NCI-H187 treated with DMSO at 0.1 percent for 48 hours (cell line): ENCODE measurements at regions not wholly inside any gene's neighbourhood (a gene's known extent, or its start where the extent isn't known, plus 50 kb on each side); places are given as distances from the start of the nearest gene placed in this dataset.
"Not testable (repeated sequence)": the region's sequence is repeated elsewhere in the genome, so short reads cannot be mapped to it uniquely, and the experiment has no call there.

Source experiments
- DNase-seq: peaks from one replicate; lab custom pipeline; 2025; lab: John Stamatoyannopoulos, UW

DNA sequence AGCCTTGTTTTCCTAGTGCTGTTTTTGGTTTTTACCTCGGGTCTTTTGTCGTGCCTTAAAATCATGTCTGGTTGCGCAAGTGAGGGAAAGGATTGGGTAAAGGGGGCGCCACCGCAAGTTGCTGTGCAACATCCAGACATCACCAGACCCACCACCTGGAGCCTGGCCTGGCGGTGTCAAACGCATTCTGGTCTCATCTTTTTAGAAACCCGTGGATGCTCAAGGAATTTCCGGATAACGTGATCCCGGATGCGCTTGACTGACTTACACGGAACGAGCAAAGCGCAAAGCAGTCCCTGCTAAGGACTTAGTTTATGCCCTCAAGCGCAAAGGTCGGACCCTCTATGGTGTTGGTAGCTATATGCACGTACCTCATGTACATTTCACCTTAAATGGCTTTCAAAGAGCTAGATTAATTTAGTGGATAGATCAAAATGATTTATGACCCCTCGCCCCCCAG is 105.2 kb downstream of the OR2B2 start:
- DNase-seq, result no peak

DNA sequence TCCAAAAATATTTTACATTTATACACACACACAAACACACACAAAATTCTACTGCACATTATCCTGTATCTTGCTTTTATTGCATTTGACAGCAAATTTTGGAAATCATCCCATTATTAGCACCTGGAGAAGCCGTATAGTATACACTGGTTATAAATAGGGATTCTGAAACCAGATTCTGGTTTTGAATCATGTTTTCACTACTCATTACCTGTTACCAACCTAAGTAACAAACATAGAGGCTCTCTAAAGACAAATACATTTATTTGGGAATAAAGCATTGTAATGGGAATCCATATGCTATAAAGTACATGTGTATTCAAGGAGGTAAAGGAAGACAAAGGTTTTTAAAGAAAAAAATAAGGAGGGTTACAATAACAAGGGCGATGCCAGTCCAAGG is 106.8 kb downstream of the OR2B2 start:
- DNase-seq, result no peak

DNA sequence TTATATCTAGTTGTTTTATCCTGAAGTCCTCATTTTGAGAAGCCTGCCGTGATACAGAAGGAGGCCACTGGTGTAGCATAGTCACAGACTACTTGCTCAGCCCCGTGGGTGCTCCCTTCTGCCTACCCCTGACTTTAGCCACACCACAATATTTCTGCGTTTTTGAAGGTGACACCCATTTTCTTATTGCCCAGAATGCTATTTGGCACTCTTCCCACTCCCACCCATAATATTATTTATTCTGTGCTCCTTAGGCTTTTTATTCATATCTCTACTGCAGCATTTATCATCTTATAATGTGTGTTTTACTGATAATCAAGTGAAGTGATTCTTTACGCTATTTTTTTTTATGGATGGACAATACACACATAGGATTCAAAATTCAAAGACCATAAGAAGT is 107.3 kb downstream of the OR2B2 start:
- no peak for DNase-seq

DNA sequence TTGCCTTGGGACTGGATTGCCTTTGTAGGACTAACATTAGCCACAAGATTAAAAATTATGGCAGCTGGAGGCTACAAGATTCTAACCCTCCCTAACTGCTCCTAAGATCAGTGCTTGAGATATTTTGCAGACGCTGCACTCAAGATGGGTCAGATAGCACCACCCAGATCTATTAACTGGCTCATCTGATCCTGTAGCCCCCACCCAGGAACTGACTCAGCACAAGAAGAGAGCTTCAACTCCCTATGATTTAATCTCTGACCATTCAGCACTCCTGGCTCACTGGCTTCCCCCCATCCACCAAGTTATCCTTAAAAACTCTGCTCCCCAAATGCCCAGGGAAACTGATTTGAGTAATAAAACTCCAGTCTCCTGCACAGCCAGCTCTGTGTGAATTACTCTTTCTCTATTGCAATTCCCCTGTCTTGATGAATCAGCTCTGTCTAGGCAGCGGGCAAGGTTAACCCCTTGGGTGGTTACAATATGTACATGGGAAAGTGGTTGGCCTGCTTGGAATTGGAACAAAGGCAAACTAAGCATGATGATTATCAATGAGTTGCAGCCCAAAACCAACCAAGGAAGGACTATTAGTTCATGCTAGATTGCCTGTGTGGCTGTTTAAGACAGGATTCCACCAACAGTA is 111.3 kb downstream of the OR2B2 start:
- DNase-seq, result no peak

DNA sequence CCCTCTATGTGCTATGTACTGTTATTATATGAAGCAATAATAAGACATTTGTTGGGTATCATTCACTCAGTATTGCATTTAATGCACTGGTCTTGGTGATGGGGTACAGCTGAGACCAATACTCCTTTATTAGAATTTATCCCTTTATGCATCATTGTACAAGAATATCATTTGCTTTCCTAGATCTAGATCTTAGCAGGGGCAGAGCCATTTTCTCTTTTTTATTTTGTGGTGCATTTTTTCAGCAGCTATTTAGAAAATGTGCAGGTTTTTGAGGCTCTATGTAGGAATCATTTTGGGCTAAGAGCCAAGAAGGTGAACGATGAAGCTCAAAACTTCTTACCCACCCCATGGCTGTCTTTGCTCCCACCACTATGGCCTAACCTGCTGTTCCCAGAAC is 114.2 kb downstream of the OR2B2 start:
- DNase-seq, result no peak

DNA sequence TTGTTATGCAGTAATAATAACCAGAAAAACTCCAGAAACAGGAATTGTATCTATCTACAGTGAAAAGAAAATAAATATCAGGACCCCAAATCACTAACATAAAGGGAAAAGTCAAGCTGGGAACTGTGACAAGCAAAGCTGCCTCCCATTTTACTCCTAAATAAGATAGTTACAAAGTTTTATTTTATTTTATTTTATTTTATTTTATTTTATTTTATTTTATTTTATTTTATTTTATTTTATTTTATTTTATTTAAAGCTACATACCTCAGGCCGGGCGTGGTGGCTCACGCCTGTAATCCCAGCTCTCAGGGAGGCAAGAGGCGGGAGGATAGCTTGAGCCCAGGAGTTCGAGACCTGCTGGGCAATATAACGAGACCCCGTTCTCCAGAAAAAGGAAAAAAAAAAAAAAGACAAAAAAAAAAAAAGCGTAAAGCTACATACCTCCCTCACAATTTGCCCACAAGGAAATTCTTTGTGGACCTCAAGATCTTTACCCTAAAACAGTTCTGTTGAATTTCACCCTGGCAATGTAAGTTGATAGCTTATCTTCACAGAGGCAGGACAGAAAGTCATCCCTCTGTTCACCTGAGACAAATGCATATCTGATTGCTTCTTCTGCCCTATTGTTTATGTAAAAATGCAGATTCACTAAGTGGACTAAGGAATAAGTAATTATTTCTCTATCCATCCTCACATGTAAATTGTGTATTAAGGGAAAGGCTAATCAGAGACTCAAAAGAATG is 115.3 kb downstream of the OR2B2 start:
- DNase-seq, result not testable (repeated sequence)

DNA sequence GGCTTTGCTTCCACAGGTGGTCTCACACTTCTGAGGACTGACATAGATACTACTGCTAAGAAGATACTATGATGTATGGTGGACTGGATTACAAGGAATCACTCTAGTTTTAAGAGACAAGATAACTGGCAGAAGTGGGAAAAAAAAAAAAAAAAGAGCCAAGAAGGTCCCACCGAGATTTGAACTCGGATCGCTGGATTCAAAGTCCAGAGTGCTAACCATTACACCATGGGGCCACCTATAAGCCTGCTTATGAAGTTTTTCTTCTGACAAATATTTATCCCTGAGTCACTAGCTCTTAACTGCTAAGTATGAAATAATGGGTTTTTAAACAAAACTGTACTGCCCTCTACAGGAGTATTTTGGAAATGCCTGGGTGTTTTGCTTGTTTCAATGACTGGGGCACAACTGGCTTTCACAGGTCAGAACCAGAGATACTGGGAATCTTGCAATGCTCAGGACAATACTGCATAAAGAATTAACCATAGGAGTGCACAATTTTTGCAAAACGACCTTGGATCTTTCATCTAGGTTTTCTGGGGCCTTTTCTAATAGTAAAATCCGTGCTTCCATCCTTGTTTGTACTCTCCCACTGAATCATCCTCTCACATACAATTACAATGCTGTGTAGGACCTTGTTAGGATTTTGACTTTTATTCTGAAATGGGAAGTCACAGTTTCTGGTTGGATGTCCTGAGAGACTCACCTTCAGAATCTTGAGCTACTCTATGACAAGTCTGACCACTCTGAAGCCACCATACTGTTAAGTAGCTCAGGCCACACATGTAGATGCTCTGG is 116.3 kb downstream of the OR2B2 start:
- peak; percentile 58 for DNase-seq

DNA sequence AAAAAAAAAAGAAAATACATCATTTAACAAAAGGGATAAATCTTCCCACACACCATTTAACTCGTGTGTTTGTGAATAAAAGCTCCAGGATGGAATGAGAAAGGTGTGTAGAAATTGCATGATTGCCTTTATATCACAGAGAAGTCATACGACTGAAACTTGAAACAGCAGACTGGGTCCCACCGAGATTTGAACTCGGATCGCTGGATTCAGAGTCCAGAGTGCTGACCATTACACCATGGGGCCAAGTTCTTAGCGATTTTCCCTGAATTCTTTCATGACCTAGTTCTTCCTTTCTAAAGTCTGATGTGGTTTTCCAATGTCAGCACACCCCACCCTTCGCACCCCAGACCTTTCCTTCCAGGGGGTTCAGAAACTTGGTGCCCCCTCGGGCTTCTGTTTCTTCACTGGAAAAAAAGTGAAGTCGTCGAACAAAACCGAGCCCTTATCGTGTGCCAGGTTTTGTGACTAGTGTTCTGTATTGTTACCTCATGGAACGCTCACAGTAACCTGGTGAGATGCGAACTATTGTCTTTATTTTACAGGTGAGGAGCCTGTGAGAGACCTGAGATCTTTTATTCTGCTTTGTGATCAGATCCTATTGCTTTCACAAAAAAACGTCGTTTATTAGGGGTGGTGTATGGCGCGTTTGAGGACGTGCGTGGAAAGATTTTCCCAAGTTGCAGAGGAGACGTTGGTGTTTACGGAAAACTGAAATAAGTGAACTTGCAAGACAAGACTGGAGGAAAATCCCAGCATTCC is 120.8 kb downstream of the OR2B2 start:
- no peak for DNase-seq

DNA sequence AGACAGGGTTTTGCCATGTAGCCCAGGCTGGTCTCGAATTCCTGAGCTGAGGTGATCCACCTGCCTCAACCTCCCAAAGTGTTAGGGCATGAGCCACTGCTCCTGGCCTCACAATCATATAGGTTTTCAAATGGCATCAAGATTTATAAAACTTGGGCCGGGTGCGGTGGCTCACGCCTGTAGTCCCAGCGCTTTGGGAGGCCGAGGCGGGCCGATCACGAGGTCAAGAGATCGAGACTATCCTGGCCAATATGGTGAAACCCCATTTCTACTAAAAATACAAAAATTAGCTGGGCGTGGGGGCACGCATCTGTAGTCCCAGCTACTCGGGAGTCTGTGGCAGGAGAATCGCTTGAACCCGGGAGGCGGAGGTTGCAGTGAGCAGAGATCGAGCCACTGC is 123.8 kb downstream of the OR2B2 start:
- DNase-seq, result not testable (repeated sequence)

DNA sequence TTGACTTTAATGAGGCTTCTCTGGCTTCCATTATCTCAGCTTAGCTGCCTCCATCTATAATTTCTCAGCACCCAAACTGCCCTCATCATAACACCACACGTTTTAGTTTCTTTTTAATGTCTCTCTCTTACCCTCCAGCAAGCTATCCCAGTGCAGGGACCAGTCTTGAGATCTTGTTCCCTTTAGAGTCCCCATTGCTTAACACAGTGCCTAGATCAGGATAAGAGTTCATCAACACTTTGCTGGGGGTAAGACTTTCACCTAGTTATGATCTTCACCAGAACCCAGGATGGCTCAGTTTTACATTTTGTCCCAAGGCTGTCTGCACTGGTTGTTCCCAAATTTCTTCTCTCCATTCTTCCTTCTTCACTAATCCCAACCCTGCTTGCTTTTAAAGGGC is 126.1 kb downstream of the OR2B2 start:
- no peak for DNase-seq

DNA sequence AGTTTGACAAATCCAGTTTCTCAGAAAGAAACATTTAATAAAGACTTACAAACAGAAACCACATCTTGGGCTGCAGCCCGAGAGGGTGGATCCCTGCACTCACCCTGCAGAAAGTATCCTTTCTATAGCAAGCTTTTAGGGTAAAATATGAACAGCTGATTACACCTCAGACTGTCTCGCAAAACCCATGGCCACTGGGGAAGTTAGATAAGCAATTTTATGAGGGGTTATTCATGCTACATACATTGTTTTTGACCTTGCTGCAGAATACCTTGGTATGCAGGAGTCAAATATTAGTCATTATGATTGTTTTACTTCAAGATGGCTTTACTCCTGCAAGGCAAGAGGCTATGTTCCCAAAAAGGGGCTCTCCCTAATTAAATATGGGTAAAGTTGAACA is 126.9 kb downstream of the OR2B2 start:
- no peak for DNase-seq

DNA sequence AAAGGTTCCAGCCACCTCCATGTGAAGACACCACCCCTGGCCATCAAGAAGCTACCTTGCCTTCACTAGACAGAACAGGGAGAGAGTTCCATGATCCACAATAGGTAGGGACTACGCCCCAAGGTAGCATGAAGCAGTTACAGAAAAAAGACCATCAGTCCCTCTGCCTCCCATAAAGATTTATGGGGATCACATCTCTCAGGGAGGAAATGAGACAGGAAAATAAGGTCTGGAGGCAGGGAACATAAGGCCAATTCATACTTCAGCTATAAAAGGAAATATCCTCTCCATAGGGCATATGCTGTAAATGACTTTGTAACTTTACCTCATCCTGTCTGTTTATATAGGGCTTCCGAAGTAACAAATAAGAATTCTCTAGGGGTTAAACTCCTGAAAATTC is 129.4 kb downstream of the OR2B2 start:
- DNase-seq, result no peak

DNA sequence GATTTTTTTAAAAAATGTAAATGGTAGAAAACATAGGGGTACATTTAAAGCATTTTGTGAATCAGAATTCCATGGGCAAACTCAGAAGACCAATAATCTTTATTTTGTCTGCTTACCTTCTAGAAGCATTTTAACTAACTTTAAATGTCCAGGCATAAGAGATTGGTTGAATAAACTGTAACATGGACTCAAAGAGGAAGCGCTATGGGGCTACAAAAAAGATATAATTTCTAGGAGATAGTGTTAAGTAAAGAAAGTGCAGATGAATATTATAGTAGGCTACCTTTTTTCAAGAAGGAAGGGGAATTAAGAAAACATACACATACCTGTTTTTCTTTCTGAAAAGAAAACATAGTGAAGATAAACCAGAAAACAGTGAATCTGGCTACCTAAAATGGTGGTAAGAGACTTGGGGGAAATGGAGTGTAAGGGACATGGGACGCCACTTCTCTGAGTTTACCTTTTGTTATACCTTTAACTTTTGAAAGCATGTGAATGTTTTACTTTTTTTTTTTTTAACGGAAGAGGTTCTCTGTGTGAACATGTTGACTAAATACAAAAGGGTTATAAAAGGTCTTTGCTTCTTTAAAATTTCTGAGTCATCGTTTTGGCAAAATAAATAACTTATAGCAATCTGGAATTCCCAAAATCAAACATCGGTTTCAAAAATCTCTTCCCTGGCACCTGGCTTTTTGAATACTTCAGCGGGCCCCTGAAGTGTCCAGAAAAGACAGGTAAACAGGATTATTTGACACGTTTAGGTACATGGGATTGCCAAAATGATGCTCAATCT is 133.4 kb downstream of the OR2B2 start:
- DNase-seq, result no peak

DNA sequence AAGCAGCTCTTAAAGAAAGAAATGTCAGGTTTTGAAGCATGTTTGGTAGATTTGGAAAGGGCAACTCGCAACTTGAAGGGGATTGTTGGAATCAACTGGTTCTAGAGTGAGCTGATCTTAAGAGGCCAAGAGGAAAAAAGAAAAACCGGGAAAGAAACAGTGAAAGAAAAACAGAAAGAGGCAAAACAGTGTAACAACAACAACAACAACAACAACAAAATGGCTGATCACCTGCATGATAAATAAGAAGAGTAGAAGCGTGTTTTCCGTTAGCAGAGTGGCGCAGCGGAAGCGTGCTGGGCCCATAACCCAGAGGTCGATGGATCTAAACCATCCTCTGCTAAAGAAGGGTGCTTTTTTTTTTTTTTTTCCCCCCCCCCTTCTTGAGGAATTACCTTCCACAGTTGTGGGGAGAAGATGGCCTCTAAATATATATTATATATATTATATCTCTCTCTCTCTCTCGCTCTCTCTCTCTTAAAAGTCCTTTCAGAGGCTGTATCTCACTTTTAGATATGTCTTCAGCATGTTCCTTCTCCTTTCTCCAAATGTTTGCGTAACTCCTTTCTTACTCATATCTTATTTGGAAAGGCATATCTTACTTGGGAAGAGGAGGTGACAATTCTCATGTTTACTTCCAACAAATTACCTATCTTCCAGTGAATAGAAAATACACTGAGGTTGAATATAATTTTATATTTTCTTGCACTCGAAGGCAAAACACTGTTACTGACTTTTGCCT is 134.4 kb downstream of the OR2B2 start:
- no peak for DNase-seq

DNA sequence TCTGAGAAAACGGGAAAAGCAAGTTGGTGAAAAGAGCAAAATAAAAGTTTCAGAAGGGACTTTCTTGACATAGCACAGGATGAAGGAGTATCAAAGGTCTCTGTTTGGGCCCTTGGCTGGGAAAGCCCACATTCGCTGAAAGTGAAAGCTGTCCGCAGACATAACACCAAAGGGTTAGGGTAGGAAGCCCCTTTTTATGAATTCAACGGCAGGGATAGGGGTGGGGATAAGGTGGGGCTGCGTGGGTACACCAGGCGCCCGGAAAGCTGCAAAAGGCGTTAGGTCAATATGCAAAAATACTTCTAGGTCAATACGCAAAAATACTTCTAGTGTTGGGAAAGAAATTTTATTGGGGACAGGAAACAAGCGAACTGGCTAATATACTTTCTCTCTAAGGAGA is 135.1 kb downstream of the OR2B2 start:
- DNase-seq, result no peak

DNA sequence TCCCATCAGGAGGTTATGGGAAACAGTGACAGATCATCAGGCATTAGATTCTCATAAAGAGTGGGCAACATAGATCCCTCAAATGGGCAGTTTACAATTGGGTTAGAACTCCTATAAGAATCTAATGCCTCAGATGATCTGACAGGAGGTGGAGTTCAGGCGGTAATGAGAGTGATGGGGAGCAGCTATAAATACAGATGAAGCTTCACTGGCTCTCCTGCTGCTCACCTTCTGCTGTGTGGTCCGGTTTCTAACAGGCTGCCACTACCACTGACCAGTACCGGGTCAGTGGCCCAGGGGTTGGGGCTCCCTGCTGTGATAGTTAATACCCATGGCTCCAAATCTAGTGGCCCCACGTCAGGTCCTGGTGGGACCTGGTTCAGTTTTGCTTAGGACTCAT is 135.7 kb downstream of the OR2B2 start:
- DNase-seq, result no peak

DNA sequence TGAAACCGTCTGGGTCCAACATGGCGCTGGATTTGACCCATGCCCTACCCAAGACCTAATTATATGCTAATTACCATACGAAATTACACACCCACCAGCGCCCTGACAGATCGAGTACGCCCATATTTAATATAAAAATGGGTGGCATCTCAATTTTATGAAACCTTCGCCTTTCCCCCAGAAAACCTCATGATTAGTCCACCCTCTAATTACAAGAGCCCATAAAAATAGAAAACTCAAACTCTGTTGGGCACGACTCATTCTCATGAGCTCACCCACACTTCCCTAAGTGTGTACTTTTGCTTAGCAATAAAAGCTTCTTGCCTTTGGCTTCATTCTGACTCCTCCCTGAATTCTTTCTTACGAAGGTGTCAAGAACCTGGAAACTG is 136.4 kb downstream of the OR2B2 start:
- no peak for DNase-seq

DNA sequence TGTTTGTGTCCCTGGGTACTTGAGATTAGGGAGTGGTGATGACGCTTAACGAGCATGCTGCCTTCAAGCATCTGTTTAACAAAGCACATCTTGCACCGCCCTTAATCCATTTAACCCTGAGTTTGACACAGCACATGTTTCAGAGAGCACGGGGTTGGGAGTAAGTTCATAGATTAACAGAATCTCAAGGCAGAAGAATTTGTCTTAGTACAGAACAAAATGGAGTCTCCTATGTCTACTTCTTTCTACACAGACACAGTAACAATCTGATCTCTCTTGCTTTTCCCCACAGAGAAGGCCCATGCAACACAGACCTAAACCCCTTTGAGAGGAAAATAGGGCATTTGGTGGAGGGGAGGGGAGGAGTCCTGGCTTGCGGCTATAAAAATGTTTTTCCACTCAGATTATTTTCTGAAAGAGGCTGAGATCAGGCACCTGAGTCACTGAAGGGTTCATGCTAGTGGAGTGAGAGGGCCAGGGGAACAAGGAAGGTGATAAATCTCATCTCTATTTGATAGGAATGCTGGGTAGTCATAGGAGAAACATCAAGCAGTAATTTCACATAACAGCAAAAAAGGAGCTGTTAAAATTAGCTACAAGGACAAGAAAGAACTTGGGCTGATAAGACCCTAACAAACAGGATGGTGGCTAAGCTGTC is 136.9 kb downstream of the OR2B2 start:
- DNase-seq, result not testable (repeated sequence)

DNA sequence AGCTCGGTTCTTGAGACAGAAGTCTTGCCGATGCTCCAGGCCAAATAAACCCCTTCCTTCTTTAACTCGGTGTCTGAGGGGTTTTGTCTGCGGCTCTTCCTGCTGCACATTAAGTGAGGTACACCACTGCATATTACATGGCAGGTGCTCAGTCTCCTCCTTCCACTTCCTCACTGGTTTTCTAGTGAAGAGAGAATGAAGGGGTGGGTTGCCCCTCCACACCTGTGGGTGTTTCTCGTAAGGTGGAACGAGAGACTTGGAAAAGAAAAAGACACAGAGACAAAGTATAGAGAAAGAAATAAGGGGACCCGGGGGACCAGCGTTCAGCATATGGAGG is 138.0 kb downstream of the OR2B2 start:
- not testable (repeated sequence) for DNase-seq

DNA sequence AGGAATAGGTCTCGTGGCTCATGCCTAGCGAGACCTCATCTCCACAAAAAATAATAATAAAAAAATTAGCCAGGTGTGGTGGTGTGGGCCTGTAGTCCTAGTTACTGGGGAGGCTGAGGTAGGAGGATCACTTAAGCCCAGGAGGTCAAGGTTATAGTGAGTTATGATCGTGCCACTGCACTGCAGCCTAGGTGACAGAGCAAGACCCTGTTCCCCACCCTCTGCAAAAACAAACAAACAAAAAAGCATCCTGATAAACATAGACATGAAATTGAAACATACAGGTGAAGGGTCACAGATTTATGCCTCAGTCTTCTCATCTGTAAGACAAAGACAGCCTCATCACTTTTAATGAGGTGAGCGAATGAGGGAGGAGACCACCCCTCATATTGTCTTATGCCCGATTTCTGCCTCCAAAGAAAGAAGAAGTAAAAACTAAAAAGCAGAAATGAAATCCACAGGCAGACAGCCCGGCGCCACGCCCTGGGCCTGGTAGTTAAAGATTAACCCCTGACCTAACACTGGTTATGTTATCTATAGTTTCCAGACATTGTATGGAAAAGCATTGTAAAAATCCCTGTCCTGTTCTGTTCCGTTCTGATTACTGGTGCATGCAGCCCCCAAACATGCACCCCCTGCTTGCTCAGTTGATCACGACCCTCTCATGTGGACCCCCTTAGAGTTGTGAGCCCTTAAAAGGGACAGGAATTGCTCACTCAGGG is 138.5 kb downstream of the OR2B2 start:
- not testable (repeated sequence) for DNase-seq
